ENCODE measurements at regions not wholly inside any gene's neighbourhood (a gene's known extent, or its start where the extent isn't known, plus 50 kb on each side); places are given as distances from the start of the nearest gene placed in this dataset.
"Not testable (repeated sequence)": the region's sequence is repeated elsewhere in the genome, so short reads cannot be mapped to it uniquely, and the experiment has no call there.

GRCh38 chr18:54480616-54481015 is 110.4 kb upstream of the DYNAP start:
- H3K36me3 ChIP-seq (ENCODE audit: control insufficient read depth in 4 of 4, insufficient read depth in 3 of 4, low read depth in 1 of 4, low read length in 3 of 4), result no peaks in the 10 kb centered on the region
- DNase-seq (ENCODE audit: low spot score), result no peak
- no peak for TF ChIP-seq HNF4G (IDR thresholded peaks at IDR 0.05)
- TF ChIP-seq ZBTB33 (IDR thresholded peaks at IDR 0.05), result no peak
- no peak for TF ChIP-seq GABPA (IDR thresholded peaks at IDR 0.05 in 1 of 2, conservative IDR thresholded peaks at IDR 0.05 in 1 of 2)
- no peak for TF ChIP-seq YY1 (IDR thresholded peaks at IDR 0.05)
- no peak overlapping the region for H3K4me3 ChIP-seq (ENCODE audit: low read depth in 1 of 3, low read length in 3 of 3)
- no peak overlapping the region for H3K9ac ChIP-seq (ENCODE audit: low read depth in 1 of 2, low read length in 2 of 2)
- no peak overlapping the region for H3K27ac ChIP-seq (ENCODE audit: low read depth in 1 of 2, low read length in 2 of 2)
- no peaks in the 10 kb centered on the region for H3K27me3 ChIP-seq (ENCODE audit: control insufficient read depth in 4 of 4, insufficient read depth in 4 of 4, low read length in 3 of 4)
- no peaks in the 10 kb centered on the region for H3K4me1 ChIP-seq (ENCODE audit: control insufficient read depth in 4 of 4, insufficient read depth in 4 of 4, low read length in 3 of 4)
- H3K9me3 ChIP-seq (ENCODE audit: control insufficient read depth in 4 of 4, low read length in 3 of 4), result no peaks in the 10 kb centered on the region
- WGBS, result 54% methylated on average over 6 of the region's 6 CpGs

DNA sequence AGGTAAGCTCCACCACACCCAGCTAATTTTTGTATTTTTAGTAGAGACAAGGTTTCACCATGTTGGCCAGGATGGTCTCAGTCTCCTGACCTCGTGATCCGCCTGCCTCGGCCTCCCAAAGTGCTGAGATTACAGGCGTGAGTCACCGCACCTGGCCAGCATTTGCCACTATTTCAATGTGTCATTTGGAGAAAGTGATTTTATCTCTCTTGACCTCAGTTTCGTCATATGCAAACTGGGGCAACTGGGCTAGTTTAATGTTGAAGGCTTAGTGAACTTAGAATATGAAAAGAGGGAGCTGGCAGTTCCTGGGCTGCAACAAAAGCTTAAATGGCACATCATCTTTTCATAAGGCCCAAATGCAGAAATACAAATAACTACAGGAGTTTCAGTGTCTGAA is 88.6 kb upstream of the DYNAP start:
- H3K27ac ChIP-seq (ENCODE audit: low read depth in 1 of 2, low read length in 2 of 2), result not testable (repeated sequence)
- 88% methylated on average over 6 of the region's 6 CpGs for WGBS

DNA sequence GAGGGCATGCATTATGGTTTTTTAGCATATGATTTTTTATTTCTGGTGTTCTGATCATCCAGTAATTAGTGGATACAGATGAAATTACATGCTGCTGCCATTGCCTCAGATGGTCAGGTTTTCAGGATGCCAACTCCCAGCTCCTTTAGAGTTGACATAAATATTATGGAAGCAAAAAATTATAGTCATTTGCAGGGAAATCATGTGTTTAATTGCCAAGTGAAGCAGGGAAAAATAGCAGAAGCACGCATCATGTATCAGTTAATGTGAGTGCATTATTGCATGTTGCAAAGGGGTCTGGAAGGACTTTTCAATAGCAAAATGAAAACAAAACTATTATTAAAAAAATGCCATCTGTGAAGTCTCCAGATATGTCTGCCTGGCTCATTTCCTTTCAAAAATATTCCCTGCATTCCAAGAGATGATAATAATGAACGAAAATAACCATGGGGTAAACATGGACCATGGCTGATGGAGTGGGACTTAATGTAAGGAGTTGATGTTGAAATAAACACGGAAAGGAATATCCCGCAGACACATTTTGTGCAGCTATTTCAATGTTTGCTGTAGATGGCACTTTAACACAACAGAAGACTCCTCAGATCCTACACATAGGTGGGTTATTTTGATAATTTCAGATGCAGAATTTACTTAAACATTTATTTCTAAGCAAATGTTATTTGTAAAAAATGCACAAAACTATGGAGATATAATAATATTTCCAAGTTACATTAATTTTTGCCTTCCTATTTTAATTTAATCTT is 87.7 kb upstream of the DYNAP start:
- TF ChIP-seq RAD21 (IDR thresholded peaks at IDR 0.05) (no peak), FOXA1 (IDR thresholded peaks at IDR 0.05) (no peak), RXRA (IDR thresholded peaks at IDR 0.05) (no peak), HNF4G (IDR thresholded peaks at IDR 0.05) (no peak), NR2F2 (IDR thresholded peaks at IDR 0.05) (no peak), JUND (IDR thresholded peaks at IDR 0.05) (no peak), ATF3 (IDR thresholded peaks at IDR 0.05) (no peak), HNF4A (conservative IDR thresholded peaks at IDR 0.05) (no peak), FOXA2 (IDR thresholded peaks at IDR 0.05) (no peak), GABPA (IDR thresholded peaks at IDR 0.05 in 1 of 2, conservative IDR thresholded peaks at IDR 0.05 in 1 of 2) (no peak), MAX (IDR thresholded peaks at IDR 0.05) (no peak), YY1 (IDR thresholded peaks at IDR 0.05) (no peak), ZBTB33 (IDR thresholded peaks at IDR 0.05) (no peak), SP1 (IDR thresholded peaks at IDR 0.05) (no peak), EGR1 (IDR thresholded peaks at IDR 0.05; ENCODE audit: low read depth in 2 of 2) (no peak), REST (IDR thresholded peaks at IDR 0.05) (no peak), TAF1 (conservative IDR thresholded peaks at IDR 0.05) (no peak)
- TF ChIP-seq, protein P1, sequence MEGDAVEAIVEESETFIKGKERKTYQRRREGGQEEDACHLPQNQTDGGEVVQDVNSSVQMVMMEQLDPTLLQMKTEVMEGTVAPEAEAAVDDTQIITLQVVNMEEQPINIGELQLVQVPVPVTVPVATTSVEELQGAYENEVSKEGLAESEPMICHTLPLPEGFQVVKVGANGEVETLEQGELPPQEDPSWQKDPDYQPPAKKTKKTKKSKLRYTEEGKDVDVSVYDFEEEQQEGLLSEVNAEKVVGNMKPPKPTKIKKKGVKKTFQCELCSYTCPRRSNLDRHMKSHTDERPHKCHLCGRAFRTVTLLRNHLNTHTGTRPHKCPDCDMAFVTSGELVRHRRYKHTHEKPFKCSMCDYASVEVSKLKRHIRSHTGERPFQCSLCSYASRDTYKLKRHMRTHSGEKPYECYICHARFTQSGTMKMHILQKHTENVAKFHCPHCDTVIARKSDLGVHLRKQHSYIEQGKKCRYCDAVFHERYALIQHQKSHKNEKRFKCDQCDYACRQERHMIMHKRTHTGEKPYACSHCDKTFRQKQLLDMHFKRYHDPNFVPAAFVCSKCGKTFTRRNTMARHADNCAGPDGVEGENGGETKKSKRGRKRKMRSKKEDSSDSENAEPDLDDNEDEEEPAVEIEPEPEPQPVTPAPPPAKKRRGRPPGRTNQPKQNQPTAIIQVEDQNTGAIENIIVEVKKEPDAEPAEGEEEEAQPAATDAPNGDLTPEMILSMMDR (IDR thresholded peaks at IDR 0.05; ENCODE audit: low read depth, low read length, missing input control), result no peak
- DNase-seq (ENCODE audit: low spot score), result no peak
- Histone ChIP-seq H3K9me3 (ENCODE audit: control insufficient read depth in 4 of 4, low read length in 3 of 4) (peaks cover 0 to 2% (median 0%) of the 10 kb centered on the region in 4 donors), H3K4me3 (ENCODE audit: low read depth in 1 of 3, low read length in 3 of 3) (no peak overlapping the region), H3K36me3 (ENCODE audit: control insufficient read depth in 4 of 4, insufficient read depth in 3 of 4, low read depth in 1 of 4, low read length in 3 of 4) (no peaks in the 10 kb centered on the region), H3K27ac (ENCODE audit: low read depth in 1 of 2, low read length in 2 of 2) (no peak overlapping the region), H3K9ac (ENCODE audit: low read depth in 1 of 2, low read length in 2 of 2) (no peak overlapping the region), H3K4me1 (ENCODE audit: control insufficient read depth in 4 of 4, insufficient read depth in 4 of 4, low read length in 3 of 4) (no peaks in the 10 kb centered on the region), H3K27me3 (ENCODE audit: control insufficient read depth in 4 of 4, insufficient read depth in 4 of 4, low read length in 3 of 4) (no peaks in the 10 kb centered on the region)
- 71% methylated on average over 4 of the region's 4 CpGs for WGBS

More for the DNA sequence above, 88.6 kb upstream of the DYNAP start:
- H3K36me3 ChIP-seq (ENCODE audit: control insufficient read depth in 4 of 4, insufficient read depth in 3 of 4, low read depth in 1 of 4, low read length in 3 of 4); H3K9ac ChIP-seq (ENCODE audit: low read depth in 1 of 2, low read length in 2 of 2); H3K27me3 ChIP-seq (ENCODE audit: control insufficient read depth in 4 of 4, insufficient read depth in 4 of 4, low read length in 3 of 4); H3K4me3 ChIP-seq (ENCODE audit: low read depth in 1 of 3, low read length in 3 of 3); H3K4me1 ChIP-seq (ENCODE audit: control insufficient read depth in 4 of 4, insufficient read depth in 4 of 4, low read length in 3 of 4); H3K9me3 ChIP-seq (ENCODE audit: control insufficient read depth in 4 of 4, low read length in 3 of 4); DNase-seq (ENCODE audit: low spot score): not testable (repeated sequence)

All from liver (tissue), 8 donors.